Activated T-helper 1 cell treated with anti-CD3 and anti-CD28 coated beads, Interleukin-12 subunit alpha, Interleukin-12 subunit beta, Interleukin-2, Interleukin-4 antibody, amounts not matched to agents 30 ng/mL and 10 ng/mL and 1 ng/mL, durations not matched to agents 14 hours and 24 hours and 36 hours (primary cell): ENCODE measurements at regions not wholly inside any gene's neighbourhood (a gene's known extent, or its start where the extent isn't known, plus 50 kb on each side); places are given as distances from the start of the nearest gene placed in this dataset.
"Not testable (repeated sequence)": the region's sequence is repeated elsewhere in the genome, so short reads cannot be mapped to it uniquely, and the experiment has no call there.

Experiments used
- DNase-seq: peaks from one replicate; pipeline ENCODE4 v3.0.0; 2021; ENCODE audit warnings: low spot score
- H3K27ac Mint-ChIP-seq: one replicate; pipeline ENCODE4 v1.8.0; 2021; ENCODE audit warnings: mild to moderate bottlenecking, mixed read lengths
- H3K27me3 Mint-ChIP-seq: one replicate; pipeline ENCODE4 v1.8.0; 2022; ENCODE audit warnings: mild to moderate bottlenecking, moderate library complexity, mixed read lengths; ENCODE audit not compliant: insufficient read depth
- H3K36me3 Mint-ChIP-seq: one replicate; pipeline ENCODE4 v1.8.0; 2021; ENCODE audit warnings: low read depth, mixed read lengths
- H3K4me1 Mint-ChIP-seq: one replicate; pipeline ENCODE4 v1.8.0; 2021; ENCODE audit warnings: low read depth, mixed read lengths
- H3K4me3 Mint-ChIP-seq: one replicate; pipeline ENCODE4 v1.8.0; 2021; ENCODE audit warnings: mild to moderate bottlenecking, moderate library complexity, mixed read lengths
- H3K9me3 Mint-ChIP-seq: one replicate; pipeline ENCODE4 v1.8.0; 2021; ENCODE audit warnings: mixed read lengths
- intact Hi-C: fragments of 100-400 bp; cut with micrococcal nuclease; formaldehyde crosslinking; loops from one replicate; pipeline ENCODE4 v1.15.1; 2024

DNA sequence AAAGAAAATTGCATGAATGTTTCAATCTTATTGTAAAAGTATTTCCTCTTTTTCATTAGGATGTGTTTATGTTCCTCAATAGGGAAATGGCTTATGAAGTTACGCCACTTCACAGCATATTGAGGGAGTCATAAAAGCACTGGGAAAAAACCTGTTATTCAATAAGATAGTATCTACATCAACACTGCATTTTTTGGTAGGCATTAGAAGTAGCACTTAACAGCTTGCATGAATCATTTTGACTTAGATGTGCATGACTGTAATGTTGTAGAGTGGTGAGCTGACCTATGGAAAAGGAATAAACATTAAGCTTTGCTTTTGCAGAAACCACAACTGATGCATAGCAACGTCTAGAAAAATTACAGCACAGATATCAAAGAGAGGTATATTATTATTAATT is 111.2 kb upstream of the GRXCR1 start:
- peaks cover 3% of the 10 kb centered on the region for H3K27me3 Mint-ChIP-seq
- intact Hi-C loops = no loop called here
- DNase-seq = no peak
- no peaks in the 10 kb centered on the region for H3K4me1 Mint-ChIP-seq
- H3K4me3 Mint-ChIP-seq = no peak overlapping the region
- no peaks in the 10 kb centered on the region for H3K36me3 Mint-ChIP-seq
- H3K27ac Mint-ChIP-seq = no peak overlapping the region
- H3K9me3 Mint-ChIP-seq = no peaks in the 10 kb centered on the region

DNA sequence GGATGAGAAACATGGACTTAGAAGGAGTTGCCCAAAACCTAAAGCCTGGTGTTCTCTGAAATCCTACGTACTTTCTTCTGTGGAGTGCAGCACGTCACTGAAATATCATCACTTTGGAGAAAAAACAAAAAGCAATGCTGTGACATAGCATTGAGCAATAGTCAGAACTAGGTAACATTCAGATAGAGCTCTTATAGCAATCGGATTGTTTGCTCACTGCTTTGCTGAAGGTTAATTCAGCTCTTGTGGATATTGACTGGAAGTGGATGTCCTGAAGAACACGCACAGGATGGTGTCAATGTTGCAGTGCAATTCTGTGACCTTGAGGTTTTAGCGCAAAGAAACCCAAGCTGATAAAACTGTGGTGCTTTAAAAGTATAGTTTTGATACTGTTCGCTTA is 114.2 kb upstream of the GRXCR1 start:
- Mint-ChIP-seq H3K36me3 (no peaks in the 10 kb centered on the region), H3K4me3 (no peak overlapping the region), H3K4me1 (no peaks in the 10 kb centered on the region), H3K9me3 (no peaks in the 10 kb centered on the region), H3K27ac (no peak overlapping the region), H3K27me3 (peaks cover 3% of the 10 kb centered on the region)
- intact Hi-C loops = no loop called here
- DNase-seq = no peak

DNA sequence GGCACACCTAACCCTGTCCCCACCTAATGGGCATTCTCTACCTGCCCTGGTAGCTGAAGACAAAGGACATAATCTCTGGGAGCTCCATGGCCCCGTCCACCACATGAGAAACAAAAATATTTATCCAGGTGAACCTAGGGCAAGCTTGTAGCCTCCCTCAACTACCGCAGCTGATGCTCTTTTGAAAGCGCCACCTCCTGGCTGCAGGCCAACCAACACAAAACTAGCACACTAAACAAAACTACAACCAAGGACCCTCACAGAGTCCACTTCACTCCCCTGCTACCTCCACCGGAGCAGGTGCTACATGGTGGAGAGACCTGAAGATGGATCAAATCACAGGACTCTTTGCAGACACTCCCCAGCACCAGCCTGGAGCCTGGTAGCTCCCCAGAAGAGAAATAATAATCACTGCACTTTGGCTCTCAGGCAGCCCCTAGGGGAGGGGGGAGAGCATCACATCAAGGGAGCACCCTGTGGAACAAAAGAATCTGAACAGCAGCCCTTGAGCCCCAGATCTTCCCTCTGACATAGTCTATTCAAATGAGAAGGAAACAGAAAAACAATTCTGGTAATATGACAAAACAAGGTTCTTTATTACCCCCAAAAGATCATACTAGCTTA is 111.3 kb upstream of the ATP8A1 start:
- intact Hi-C loops = loop anchor here (1.0 kb wide), 1 partner anchor 200 kb away; no protein-coding TSS in a partner anchor
- H3K9me3 Mint-ChIP-seq = no peaks in the 10 kb centered on the region
- H3K36me3 Mint-ChIP-seq = no peaks in the 10 kb centered on the region
- H3K27ac Mint-ChIP-seq = no peak overlapping the region
- peaks cover 2% of the 10 kb centered on the region for H3K27me3 Mint-ChIP-seq
- no peak overlapping the region for H3K4me3 Mint-ChIP-seq
- DNase-seq = no peak
- no peaks in the 10 kb centered on the region for H3K4me1 Mint-ChIP-seq

DNA sequence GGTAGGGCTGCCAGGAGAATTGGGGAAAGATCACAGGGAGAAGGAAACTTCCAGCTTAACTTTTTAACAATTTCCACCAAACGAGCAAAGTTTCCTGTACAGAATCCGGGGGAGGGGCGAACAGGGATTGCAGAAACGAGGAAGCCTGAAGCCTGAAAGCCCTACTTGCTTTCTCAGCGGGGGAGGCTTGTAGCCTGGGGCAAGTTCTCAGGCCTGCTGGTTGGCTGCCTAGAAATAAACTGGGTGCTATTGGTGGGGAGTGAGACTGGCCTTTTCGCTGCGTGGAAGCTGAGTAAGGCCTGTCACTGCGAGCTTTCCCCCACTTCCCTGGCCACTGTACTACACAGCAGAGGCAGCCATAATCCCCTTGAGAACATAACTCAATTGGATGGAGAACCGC is 110.8 kb upstream of the ATP8A1 start:
- no peaks in the 10 kb centered on the region for H3K36me3 Mint-ChIP-seq
- H3K9me3 Mint-ChIP-seq = no peaks in the 10 kb centered on the region
- H3K27me3 Mint-ChIP-seq = no peaks in the 10 kb centered on the region
- no peaks in the 10 kb centered on the region for H3K4me1 Mint-ChIP-seq
- no peak overlapping the region for H3K27ac Mint-ChIP-seq
- intact Hi-C loops = loop anchor here (1.0 kb wide), 1 partner anchor 199 kb away; no protein-coding TSS in a partner anchor
- no peak overlapping the region for H3K4me3 Mint-ChIP-seq
- no peak for DNase-seq

DNA sequence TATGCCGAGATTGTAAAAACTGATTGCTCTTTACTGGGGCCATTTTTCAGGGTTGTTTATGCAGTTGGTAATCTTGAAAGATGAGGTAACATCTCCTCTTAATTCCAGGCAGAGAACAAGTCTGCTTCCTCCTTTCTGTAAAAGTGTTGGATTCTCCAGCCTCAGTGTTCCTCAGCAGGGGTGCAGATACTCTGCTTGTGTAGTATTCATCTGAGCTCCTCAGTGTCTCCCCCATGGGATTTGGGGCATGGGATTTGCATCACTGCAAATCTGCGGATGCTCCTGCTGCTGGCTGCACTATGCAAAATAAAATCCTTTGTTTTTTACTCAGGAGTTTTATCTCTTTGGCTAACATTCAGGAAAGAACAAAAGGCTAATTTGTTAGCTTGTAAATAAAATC is 104.9 kb upstream of the ATP8A1 start:
- intact Hi-C loops = no loop called here
- no peak for DNase-seq
- Mint-ChIP-seq H3K4me3 (no peak overlapping the region), H3K27me3 (no peaks in the 10 kb centered on the region), H3K27ac (no peak overlapping the region), H3K9me3 (no peaks in the 10 kb centered on the region), H3K4me1 (no peaks in the 10 kb centered on the region), H3K36me3 (no peaks in the 10 kb centered on the region)

DNA sequence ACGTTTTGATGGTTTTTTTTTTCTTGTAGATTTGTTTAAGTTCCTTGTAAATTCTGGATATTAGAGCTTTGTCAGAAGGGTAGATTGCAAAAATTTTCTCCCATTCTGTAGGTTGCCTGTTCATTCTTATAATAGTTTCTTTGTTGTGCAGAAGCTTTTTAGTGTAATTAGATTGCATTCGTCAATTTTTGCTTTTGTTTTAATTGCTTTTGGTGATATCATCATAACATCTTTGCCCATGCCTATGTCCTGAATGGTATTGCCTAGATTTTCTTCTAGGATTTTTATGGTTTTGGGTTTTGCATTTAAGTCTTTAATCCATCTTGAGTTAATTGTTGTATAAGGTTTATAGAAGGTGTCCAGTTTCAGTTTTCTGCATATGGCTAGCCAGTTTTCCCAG is 98.1 kb upstream of the ATP8A1 start:
- DNase-seq, H3K4me3 Mint-ChIP-seq, H3K27me3 Mint-ChIP-seq, H3K9me3 Mint-ChIP-seq, H3K4me1 Mint-ChIP-seq, H3K36me3 Mint-ChIP-seq, intact Hi-C loops, H3K27ac Mint-ChIP-seq: not testable (repeated sequence)

DNA sequence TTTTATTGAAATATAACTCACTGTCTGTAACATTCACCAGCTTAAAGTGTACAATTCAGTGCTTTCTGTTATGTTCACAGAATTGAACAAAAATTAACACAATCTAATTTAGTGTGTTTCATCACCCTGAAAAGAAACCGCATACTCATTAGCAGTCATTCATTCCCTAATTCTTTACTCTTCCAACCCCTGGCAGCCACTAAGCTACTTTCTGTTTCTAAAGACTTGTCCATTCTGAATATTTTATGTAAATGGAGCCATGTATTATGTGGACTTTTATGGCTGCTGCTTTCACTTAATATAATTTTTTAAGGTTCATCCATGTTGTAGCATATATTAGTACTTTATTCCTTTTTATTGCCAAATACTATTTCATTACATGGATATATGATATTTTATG is 94.7 kb upstream of the ATP8A1 start:
- no peak for DNase-seq
- Mint-ChIP-seq H3K4me1 (peaks cover 6% of the 10 kb centered on the region), H3K27me3 (no peaks in the 10 kb centered on the region), H3K27ac (no peak overlapping the region), H3K9me3 (no peaks in the 10 kb centered on the region), H3K4me3 (no peak overlapping the region), H3K36me3 (no peaks in the 10 kb centered on the region)
- intact Hi-C loops = no loop called here

DNA sequence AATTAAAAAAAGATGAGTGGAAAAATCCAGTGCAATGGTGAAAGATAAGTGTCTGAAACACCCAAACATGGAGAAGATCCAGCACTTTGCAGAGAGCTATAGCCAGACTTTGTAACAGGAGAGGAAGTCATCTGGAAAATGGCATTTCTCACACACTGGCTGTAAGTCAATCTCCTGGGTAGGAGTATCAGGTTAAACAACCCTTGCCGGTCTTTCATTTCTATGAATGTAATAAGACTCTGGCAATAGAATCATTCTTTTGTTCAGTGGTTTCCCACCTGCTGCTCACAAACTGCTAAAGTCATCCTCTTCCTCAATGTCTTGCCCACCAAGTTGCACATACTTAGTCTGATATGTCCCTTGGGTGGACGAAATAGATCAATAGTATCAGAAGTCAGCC is 94.0 kb upstream of the ATP8A1 start:
- intact Hi-C loops = loop anchor here (1.0 kb wide), 1 partner anchor 183 kb away; no protein-coding TSS in a partner anchor
- Mint-ChIP-seq H3K27me3 (no peaks in the 10 kb centered on the region), H3K4me1 (peaks cover 6% of the 10 kb centered on the region), H3K4me3 (no peak overlapping the region), H3K9me3 (peaks cover 3% of the 10 kb centered on the region), H3K36me3 (no peaks in the 10 kb centered on the region), H3K27ac (no peak overlapping the region)
- no peak for DNase-seq

DNA sequence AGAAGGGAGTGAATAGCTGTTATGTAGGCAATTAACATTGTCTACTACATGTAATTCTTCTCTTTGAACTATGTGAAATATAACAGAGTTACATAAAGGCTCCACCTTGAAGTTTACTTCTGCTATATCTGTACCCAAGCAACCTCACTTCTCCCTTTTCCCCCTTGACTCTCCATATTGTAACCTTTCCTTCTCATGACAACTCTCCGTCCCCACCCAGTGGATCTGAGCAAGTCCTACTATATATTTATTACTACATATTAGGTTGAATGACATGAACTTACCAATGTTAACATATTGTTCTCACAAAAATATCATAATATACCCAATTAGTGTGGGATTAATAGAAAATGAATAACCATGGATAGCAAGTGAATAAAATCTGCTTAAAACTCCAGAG is 93.2 kb upstream of the ATP8A1 start:
- H3K4me3 Mint-ChIP-seq = no peak overlapping the region
- intact Hi-C loops = loop anchor here (1.0 kb wide), 1 partner anchor 182 kb away; no protein-coding TSS in a partner anchor

DNA sequence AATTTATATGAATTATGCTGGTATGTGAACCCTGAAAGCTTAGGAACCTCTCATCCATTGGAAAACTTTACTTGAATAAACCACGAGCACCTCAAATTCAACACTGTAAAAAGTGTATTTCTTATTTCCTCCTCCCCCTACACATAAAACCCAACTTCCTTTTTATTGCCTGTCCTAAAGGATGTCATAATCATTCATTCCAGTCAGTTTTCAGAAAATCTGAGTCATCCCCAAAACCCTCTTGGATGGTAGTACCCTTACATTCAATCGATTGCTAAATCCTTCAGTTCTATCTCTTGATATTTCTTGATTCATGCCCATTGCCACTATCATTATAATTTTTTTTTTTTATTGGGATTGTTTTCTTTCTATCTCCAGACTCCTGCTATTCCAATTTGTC is 91.1 kb upstream of the ATP8A1 start:
- H3K27me3 Mint-ChIP-seq = peaks cover 2% of the 10 kb centered on the region
- intact Hi-C loops = no loop called here
- H3K36me3 Mint-ChIP-seq = no peaks in the 10 kb centered on the region
- H3K27ac Mint-ChIP-seq = no peak overlapping the region
- no peak overlapping the region for H3K4me3 Mint-ChIP-seq
- H3K4me1 Mint-ChIP-seq = peaks cover 6% of the 10 kb centered on the region
- peaks cover 7% of the 10 kb centered on the region for H3K9me3 Mint-ChIP-seq
- no peak for DNase-seq

More for the DNA sequence above, 93.2 kb upstream of the ATP8A1 start:
- H3K4me1 Mint-ChIP-seq = peaks cover 6% of the 10 kb centered on the region
- no peak for DNase-seq
- peaks cover 7% of the 10 kb centered on the region for H3K9me3 Mint-ChIP-seq
- no peaks in the 10 kb centered on the region for H3K36me3 Mint-ChIP-seq
- no peak overlapping the region for H3K27ac Mint-ChIP-seq
- no peaks in the 10 kb centered on the region for H3K27me3 Mint-ChIP-seq

DNA sequence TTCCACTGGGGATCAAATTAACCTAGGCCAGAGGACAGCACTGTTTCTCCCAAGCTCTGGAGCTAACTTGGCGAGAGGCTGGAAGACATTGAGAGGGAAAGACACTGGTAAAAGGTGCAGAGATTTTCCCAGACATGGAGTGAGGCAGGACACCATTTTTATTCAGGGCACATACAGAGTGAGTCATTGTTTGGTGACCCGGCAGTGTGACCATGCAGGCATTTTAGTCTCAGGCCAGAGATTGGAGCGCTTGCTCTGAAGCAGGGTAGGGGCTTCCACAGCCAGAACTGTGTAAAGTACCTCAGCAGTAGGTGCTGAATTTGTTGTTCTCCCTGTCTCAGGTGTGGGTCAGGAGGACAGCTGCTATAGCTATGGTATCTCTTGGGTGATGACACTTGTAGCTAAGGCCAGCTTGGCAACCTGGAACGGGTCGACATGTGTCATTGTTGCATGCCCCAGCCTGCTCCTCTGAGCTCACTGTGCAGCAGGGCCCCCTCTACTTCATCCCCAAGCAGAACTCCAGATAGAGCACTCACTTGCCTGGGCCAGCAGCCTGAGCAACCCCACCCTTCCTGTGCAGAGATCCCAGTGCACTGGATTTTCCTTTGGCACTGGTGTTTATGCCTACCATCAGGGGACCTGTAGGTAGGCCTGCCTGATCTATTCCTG is 79.8 kb upstream of the ATP8A1 start:
- DNase-seq = no peak
- Mint-ChIP-seq H3K4me3 (no peak overlapping the region), H3K27ac (no peak overlapping the region), H3K4me1 (no peaks in the 10 kb centered on the region), H3K9me3 (peaks cover 10% of the 10 kb centered on the region), H3K27me3 (peaks cover 9% of the 10 kb centered on the region), H3K36me3 (no peaks in the 10 kb centered on the region)
- intact Hi-C loops = no loop called here

DNA sequence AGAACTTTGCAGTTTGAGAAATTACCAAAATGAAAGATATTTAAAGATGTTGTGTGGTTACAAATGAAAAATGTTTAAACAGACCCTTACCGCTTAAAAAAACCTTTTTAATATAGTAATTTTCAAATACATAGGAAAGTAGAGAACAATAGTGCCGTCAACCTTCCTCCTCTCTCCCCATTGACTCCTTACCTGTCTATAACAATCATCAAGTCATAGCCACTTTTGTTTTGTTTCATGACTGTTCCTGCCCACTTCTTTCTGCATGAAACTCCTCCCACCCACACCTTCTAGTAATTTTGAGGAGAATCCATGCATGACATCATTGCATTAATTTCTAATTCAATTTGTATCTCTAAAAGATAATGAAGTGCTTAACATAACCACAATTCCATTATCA is 76.5 kb upstream of the ATP8A1 start:
- intact Hi-C loops = no loop called here
- no peak overlapping the region for H3K4me3 Mint-ChIP-seq
- DNase-seq = no peak
- no peaks in the 10 kb centered on the region for H3K4me1 Mint-ChIP-seq
- H3K9me3 Mint-ChIP-seq = peaks cover 19% of the 10 kb centered on the region
- no peak overlapping the region for H3K27ac Mint-ChIP-seq
- no peaks in the 10 kb centered on the region for H3K36me3 Mint-ChIP-seq
- H3K27me3 Mint-ChIP-seq = no peaks in the 10 kb centered on the region

DNA sequence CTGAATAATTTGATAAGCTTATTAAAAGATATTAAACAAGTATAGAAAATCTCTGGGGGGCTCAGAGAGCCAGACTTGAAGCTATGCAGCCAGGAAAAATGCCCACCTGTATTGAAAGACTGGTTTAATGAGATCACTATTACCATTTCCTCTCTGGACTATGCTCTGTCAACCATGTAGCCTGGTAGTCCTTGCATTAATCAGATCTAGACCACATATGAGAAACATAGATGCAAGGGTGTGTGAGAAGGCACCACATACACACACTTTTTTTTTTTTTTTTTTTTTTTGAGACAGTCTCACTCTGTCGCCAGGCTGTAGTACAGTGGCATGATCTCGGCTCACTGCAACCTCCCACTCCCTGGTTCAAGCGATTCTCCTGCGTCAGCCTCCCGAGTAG is 75.9 kb upstream of the ATP8A1 start:
- no peak overlapping the region for H3K27ac Mint-ChIP-seq
- H3K4me3 Mint-ChIP-seq = no peak overlapping the region
- H3K9me3 Mint-ChIP-seq = peaks cover 21% of the 10 kb centered on the region
- H3K27me3 Mint-ChIP-seq = no peaks in the 10 kb centered on the region
- H3K36me3 Mint-ChIP-seq = no peaks in the 10 kb centered on the region
- no peaks in the 10 kb centered on the region for H3K4me1 Mint-ChIP-seq
- no peak for DNase-seq
- intact Hi-C loops = no loop called here
